Neuronal stem cell (in vitro differentiated cells): ENCODE measurements at regions not wholly inside any gene's neighbourhood (a gene's known extent, or its start where the extent isn't known, plus 50 kb on each side); places are given as distances from the start of the nearest gene placed in this dataset.

Experiments
- DNase-seq: peaks from one replicate; pipeline ENCODE4 v3.0.0-alpha.2; 2013; ENCODE audit warnings: low spot score
- H2AFZ ChIP-seq: one replicate; pipeline ENCODE4 v1.6.1; 2013; ENCODE audit warnings: mild to moderate bottlenecking, low read length, inconsistent platforms
- H2AK5ac ChIP-seq: 2 replicates; pipeline ENCODE4 v1.6.1; 2013; ENCODE audit warnings: low read depth, mild to moderate bottlenecking, inconsistent platforms, low read length, moderate library complexity, mixed read lengths
- H2BK120ac ChIP-seq: 2 replicates; pipeline ENCODE4 v1.6.1; 2013; ENCODE audit warnings: low read depth, mild to moderate bottlenecking, inconsistent platforms, low read length, moderate library complexity, mixed read lengths
- H2BK12ac ChIP-seq: one replicate; pipeline ENCODE4 v1.6.1; 2013; ENCODE audit warnings: low read length, inconsistent platforms
- H2BK15ac ChIP-seq: 2 replicates; pipeline ENCODE4 v1.6.1; 2013; ENCODE audit warnings: mild to moderate bottlenecking, low read length, inconsistent platforms, mixed read lengths
- H2BK5ac ChIP-seq: one replicate; pipeline ENCODE4 v1.6.1; 2013; ENCODE audit warnings: inconsistent platforms, mild to moderate bottlenecking, low read length, moderate library complexity
- H3K14ac ChIP-seq: one replicate; pipeline ENCODE4 v1.6.1; 2013; ENCODE audit warnings: low read length, inconsistent platforms
- H3K18ac ChIP-seq: 2 replicates; pipeline ENCODE4 v1.6.1; 2013; ENCODE audit warnings: low read length, inconsistent platforms
- H3K23ac ChIP-seq: 2 replicates; pipeline ENCODE4 v1.6.1; 2013; ENCODE audit warnings: low read depth, mild to moderate bottlenecking, mixed read lengths, low read length, inconsistent platforms; ENCODE audit not compliant: poor library complexity
- H3K27ac ChIP-seq: replicated peaks from 3 replicates; pipeline ENCODE4 v1.5.1; 2013; ENCODE audit warnings: low read length, inconsistent platforms
- H3K27me3 ChIP-seq, 3 experiments: 2 replicates each; pipeline ENCODE4 v1.6.1; 2013; ENCODE audit warnings: low read length in 3 of 3, mild to moderate bottlenecking in 2 of 3, inconsistent platforms in 1 of 3, low read depth in 1 of 3, mixed read lengths in 1 of 3, moderate library complexity in 1 of 3; ENCODE audit not compliant: control insufficient read depth in 3 of 3, insufficient read depth in 3 of 3
- H3K36me3 ChIP-seq, 2 donors: replicated peaks in 1 of 2; 2 replicates each; pipeline ENCODE4 v1.6.1; 2013; ENCODE audit warnings: low read length in 2 of 2; ENCODE audit not compliant: control insufficient read depth in 2 of 2, insufficient read depth in 2 of 2
- H3K4ac ChIP-seq: 2 replicates; pipeline ENCODE4 v1.6.1; 2013; ENCODE audit warnings: inconsistent platforms, mild to moderate bottlenecking, low read length, moderate library complexity
- H3K4me1 ChIP-seq, 2 donors: 1 replicate in 1 of 2; 2 replicates in 1 of 2; pipeline ENCODE4 v1.6.1; 2013; ENCODE audit warnings: low read length in 2 of 2, low read depth in 1 of 2; ENCODE audit not compliant: control insufficient read depth in 2 of 2, insufficient read depth in 1 of 2
- H3K4me2 ChIP-seq: one replicate; pipeline ENCODE4 v1.6.1; 2013; ENCODE audit warnings: mild to moderate bottlenecking, low read length, inconsistent platforms; ENCODE audit not compliant: insufficient read depth, poor library complexity, severe bottlenecking
- H3K4me3 ChIP-seq, 2 donors: 2 replicates each; pipeline ENCODE4 v1.5.1; 2013; ENCODE audit warnings: low read length in 2 of 2, mild to moderate bottlenecking in 2 of 2, inconsistent platforms in 1 of 2, moderate library complexity in 1 of 2
- H3K79me1 ChIP-seq: one replicate; pipeline ENCODE4 v1.6.1; 2013; ENCODE audit warnings: low read depth, mild to moderate bottlenecking, inconsistent platforms, low read length, moderate library complexity
- H3K9ac ChIP-seq: one replicate; pipeline ENCODE4 v1.6.1; 2013; ENCODE audit warnings: mild to moderate bottlenecking, low read depth, low read length, inconsistent platforms; ENCODE audit not compliant: poor library complexity
- H3K9me3 ChIP-seq, 2 donors: replicated peaks in 1 of 2; 2 replicates each; pipeline versions ENCODE3 to v1.6.1; 2013; ENCODE audit warnings: low read length in 2 of 2, mild to moderate bottlenecking in 2 of 2, inconsistent platforms in 1 of 2, low read depth in 1 of 2, mixed read lengths in 1 of 2, moderate library complexity in 1 of 2; ENCODE audit not compliant: control insufficient read depth in 2 of 2, insufficient read depth in 1 of 2
- H4K8ac ChIP-seq: one replicate; pipeline ENCODE4 v1.6.1; 2013; ENCODE audit warnings: low read depth, mild to moderate bottlenecking, inconsistent platforms, low read length, moderate library complexity
- H4K91ac ChIP-seq: one replicate; pipeline ENCODE4 v1.6.1; 2013; ENCODE audit warnings: low read length, low read depth, mild to moderate bottlenecking, inconsistent platforms; ENCODE audit not compliant: poor library complexity
- WGBS, 2 donors: extraction: QIAGEN DNeasy Blood & Tissue Kit; methylation state at CpG; one replicate each; pipeline ENCODE4 v1.1.7; 2013; ENCODE audit warnings: missing lambda C conversion rate in 2 of 2, mixed read lengths in 1 of 2; ENCODE audit not compliant: insufficient read length in 2 of 2, insufficient replicate concordance in 1 of 2; ENCODE audit errors: extremely low coverage in 2 of 2; 5-methylcytosine and 5-hydroxymethylcytosine counted together

- Histone ChIP-seq H3K9me3 (no peaks in the 10 kb centered on the region), H4K8ac (no peak overlapping the region), H4K91ac (no peak overlapping the region), H3K18ac (no peak overlapping the region), H3K4me1 (no peaks in the 10 kb centered on the region), H2BK120ac (no peak overlapping the region), H3K36me3 (no peaks in the 10 kb centered on the region), H2BK12ac (no peak overlapping the region), H3K79me1 (no peaks in the 10 kb centered on the region), H3K27me3 (no peaks in the 10 kb centered on the region), H3K14ac (no peak overlapping the region), H2AK5ac (no peak overlapping the region), H3K9ac (no peak overlapping the region), H2BK5ac (no peak overlapping the region), H3K4me2 (no peak overlapping the region), H3K4ac (no peak overlapping the region), H3K4me3 (no peak overlapping the region), H2BK15ac (no peak overlapping the region), H3K27ac (no peak overlapping the region), H3K23ac (no peak overlapping the region), H2AFZ (no peak overlapping the region)
- DNase-seq, result no peak
Measured at GRCh38 chr1:218081358-218081757, 203.7 kb upstream of the RRP15 start.

GRCh38 chr1:218090459-218090858 is 194.6 kb upstream of the RRP15 start:
- H3K4me3 ChIP-seq, result no peak overlapping the region
- H2AK5ac ChIP-seq, result no peak overlapping the region
- H2BK120ac ChIP-seq, result no peak overlapping the region
- H3K9me3 ChIP-seq, result no peaks in the 10 kb centered on the region
- H3K79me1 ChIP-seq, result no peaks in the 10 kb centered on the region
- H2AFZ ChIP-seq, result no peak overlapping the region
- no peak overlapping the region for H3K4ac ChIP-seq
- H3K4me1 ChIP-seq, result peaks cover 0 to 1% of the 10 kb centered on the region in 2 donors
- H3K18ac ChIP-seq, result no peak overlapping the region
- H3K23ac ChIP-seq, result no peak overlapping the region
- no peak overlapping the region for H3K4me2 ChIP-seq
- H2BK12ac ChIP-seq, result no peak overlapping the region
- no peak overlapping the region for H4K91ac ChIP-seq
- no peak overlapping the region for H3K14ac ChIP-seq
- no peak overlapping the region for H3K9ac ChIP-seq
- H3K27ac ChIP-seq, result no peak overlapping the region
- WGBS, 2 donors, result no CpG with 5 or more reads among the region's 1 CpG
- no peak overlapping the region for H2BK15ac ChIP-seq
- no peaks in the 10 kb centered on the region for H3K36me3 ChIP-seq
- H4K8ac ChIP-seq, result no peak overlapping the region
- H2BK5ac ChIP-seq, result no peak overlapping the region
- DNase-seq, result no peak
- no peaks in the 10 kb centered on the region for H3K27me3 ChIP-seq

DNA sequence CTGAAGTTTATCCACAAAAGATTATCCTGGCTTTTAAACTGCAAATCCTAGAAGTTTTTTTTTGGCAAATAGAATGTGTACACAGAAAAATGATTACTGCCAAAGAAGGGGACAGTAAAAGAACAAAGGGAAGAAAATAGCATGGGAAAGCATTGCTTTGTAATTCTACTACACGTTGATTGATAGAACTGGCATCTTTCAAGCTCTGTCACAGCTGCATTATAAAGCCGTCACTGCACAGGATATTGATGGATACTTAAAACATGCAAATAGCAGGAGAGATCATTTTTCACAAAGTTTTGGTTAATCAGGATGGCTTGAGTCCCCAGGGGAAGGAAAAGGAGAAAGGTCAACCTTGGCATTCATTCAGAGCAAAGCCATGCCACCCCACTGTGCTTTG is 183.7 kb upstream of the RRP15 start:
- H2BK12ac ChIP-seq, result no peak overlapping the region
- no peak overlapping the region for H3K18ac ChIP-seq
- no peak overlapping the region for H2AFZ ChIP-seq
- H2BK5ac ChIP-seq, result no peak overlapping the region
- no peak overlapping the region for H2BK15ac ChIP-seq
- no peak for DNase-seq
- no peak overlapping the region for H3K14ac ChIP-seq
- no peak overlapping the region for H3K4ac ChIP-seq
- no peak overlapping the region for H4K8ac ChIP-seq
- H3K27ac ChIP-seq, result no peak overlapping the region
- H2BK120ac ChIP-seq, result no peak overlapping the region
- no peak overlapping the region for H4K91ac ChIP-seq
- no peak overlapping the region for H3K4me2 ChIP-seq
- H2AK5ac ChIP-seq, result no peak overlapping the region
- no peaks in the 10 kb centered on the region for H3K36me3 ChIP-seq
- WGBS, 2 donors, result no CpG with 5 or more reads among the region's 2 CpGs
- no peaks in the 10 kb centered on the region for H3K27me3 ChIP-seq
- H3K9ac ChIP-seq, result no peak overlapping the region
- H3K4me3 ChIP-seq, result no peak overlapping the region
- no peaks in the 10 kb centered on the region for H3K9me3 ChIP-seq
- no peaks in the 10 kb centered on the region for H3K79me1 ChIP-seq
- no peak overlapping the region for H3K23ac ChIP-seq
- H3K4me1 ChIP-seq, result no peaks in the 10 kb centered on the region

GRCh38 chr1:218108034-218108433 is 177.1 kb upstream of the RRP15 start:
- Histone ChIP-seq H3K4ac (no peak overlapping the region), H4K91ac (no peak overlapping the region), H3K9ac (no peak overlapping the region), H2AK5ac (no peak overlapping the region), H3K36me3 (no peaks in the 10 kb centered on the region), H3K27me3 (no peaks in the 10 kb centered on the region), H3K4me3 (no peak overlapping the region), H2BK120ac (no peak overlapping the region), H3K14ac (no peak overlapping the region), H3K18ac (no peak overlapping the region), H3K27ac (no peak overlapping the region), H4K8ac (no peak overlapping the region), H3K23ac (no peak overlapping the region), H3K4me2 (no peak overlapping the region), H3K9me3 (no peaks in the 10 kb centered on the region), H2BK15ac (no peak overlapping the region), H2BK5ac (no peak overlapping the region), H2BK12ac (no peak overlapping the region), H2AFZ (no peak overlapping the region), H3K4me1 (no peaks in the 10 kb centered on the region), H3K79me1 (no peaks in the 10 kb centered on the region)
- no CpG with 5 or more reads among the region's 3 CpGs for WGBS, 2 donors
- DNase-seq, result no peak
